IPS-18c (cell line): ENCODE measurements at regions not wholly inside any gene's neighbourhood (a gene's known extent, or its start where the extent isn't known, plus 50 kb on each side); places are given as distances from the start of the nearest gene placed in this dataset.

Source experiments
- H3K4me3 ChIP-seq: 2 replicates; pipeline ENCODE4 v1.7.0; 2013; ENCODE audit warnings: low read depth, mild to moderate bottlenecking, low read length, moderate library complexity; ENCODE audit not compliant: insufficient read depth
- H3K9me3 ChIP-seq: one replicate; pipeline ENCODE4 v1.6.1; 2013; ENCODE audit warnings: mild to moderate bottlenecking, low read length, moderate library complexity; ENCODE audit not compliant: control insufficient read depth, insufficient read depth

DNA sequence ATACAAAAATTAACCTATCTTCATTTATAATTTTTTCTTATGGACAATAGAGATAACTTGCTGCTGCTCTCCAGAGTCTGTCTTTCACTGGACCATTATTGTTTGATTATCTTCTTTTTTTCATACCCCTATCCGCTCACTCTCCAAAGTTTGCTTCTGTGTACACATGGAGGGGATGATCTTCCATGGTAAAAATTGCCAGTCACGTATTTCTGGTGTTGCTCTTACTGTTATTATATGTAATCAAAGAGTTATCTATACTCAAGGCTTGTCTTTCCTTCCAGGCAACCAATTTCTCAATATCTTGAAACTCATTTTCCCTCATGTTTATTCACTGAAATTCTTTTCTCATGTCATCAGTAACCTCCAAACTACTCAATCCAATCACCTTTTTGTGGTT, 817.8 kb upstream of the NECTIN3 start:
- H3K9me3 ChIP-seq, result no peaks in the 10 kb centered on the region
- H3K4me3 ChIP-seq, result no peak overlapping the region

DNA sequence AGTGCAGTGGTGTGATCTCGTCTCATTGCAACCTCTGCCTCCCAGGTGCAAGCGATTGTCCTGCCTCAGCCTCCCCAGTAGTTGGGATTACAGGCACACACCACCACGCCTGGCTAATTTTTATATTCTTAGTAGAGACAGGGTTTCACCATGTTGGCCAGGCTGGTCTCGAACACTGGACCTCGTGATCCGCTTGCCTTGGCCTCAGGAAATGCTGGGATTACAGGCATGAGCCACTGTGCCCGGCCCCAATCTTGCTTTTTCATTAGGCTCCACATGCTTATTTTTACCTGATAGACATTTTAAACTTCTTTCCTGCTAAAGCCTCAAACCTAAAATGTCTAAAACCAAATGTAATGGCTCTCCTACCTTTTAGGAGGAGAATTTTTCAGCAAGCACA, 817.0 kb upstream of the NECTIN3 start:
- Histone ChIP-seq H3K9me3 (no peaks in the 10 kb centered on the region), H3K4me3 (no peak overlapping the region)

DNA sequence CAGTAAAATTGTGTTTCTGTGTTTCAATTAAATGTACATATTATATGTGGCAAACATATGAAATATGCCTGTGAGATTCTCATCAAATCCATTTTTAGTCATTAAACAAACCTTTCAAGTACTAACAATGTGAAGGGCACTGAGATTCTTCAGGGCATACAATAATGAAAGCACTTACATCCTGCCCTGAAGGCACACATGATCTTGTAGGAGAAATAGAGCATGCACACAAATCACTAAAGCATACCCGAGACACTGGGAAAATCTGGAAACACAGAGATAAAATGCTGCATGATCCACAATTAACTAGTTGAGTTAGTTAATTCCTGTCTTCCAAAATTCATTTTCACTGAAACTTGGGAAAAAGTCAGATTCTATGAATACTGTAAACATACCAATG, 810.5 kb upstream of the NECTIN3 start:
- Histone ChIP-seq H3K9me3 (no peaks in the 10 kb centered on the region), H3K4me3 (no peak overlapping the region)

DNA sequence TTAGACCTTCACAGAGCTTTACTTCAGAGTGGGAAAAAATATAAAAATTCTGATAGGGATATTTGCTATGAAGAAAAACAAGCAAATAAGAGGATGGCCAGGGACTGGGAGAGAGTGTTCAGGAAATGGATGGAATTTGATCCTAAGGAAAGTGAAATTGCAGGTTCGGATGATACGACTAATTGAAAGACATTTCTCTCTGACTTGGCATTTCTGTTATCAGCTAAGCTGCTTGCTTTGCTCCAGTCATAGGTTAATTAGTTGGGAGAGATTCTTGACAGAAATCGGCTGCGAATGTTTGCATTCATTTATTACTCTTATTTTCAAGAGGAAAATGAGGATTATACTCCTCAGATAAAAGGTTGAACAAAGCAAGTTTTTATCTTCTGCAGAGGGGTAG, 808.7 kb upstream of the NECTIN3 start:
- Histone ChIP-seq H3K4me3 (no peak overlapping the region), H3K9me3 (no peaks in the 10 kb centered on the region)

DNA sequence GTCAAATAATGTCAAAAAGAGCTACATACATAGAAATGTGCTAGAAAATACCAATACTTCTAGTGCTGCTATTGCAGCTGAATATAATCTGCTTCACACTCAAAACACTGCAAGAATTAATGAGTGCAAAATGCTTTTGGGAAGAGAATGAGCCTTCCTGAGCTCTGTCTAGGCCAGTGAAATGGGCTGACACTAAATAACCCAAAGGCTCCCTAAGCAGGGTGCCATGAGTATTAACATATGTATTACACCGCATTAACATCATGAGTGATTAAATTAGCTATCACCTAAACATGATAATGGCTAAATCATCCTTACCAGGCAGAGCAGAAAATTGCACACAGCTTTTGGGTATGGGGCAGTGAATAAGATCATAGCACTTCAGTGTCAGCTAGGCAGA, 806.3 kb upstream of the NECTIN3 start:
- H3K9me3 ChIP-seq, result no peaks in the 10 kb centered on the region
- no peak overlapping the region for H3K4me3 ChIP-seq

DNA sequence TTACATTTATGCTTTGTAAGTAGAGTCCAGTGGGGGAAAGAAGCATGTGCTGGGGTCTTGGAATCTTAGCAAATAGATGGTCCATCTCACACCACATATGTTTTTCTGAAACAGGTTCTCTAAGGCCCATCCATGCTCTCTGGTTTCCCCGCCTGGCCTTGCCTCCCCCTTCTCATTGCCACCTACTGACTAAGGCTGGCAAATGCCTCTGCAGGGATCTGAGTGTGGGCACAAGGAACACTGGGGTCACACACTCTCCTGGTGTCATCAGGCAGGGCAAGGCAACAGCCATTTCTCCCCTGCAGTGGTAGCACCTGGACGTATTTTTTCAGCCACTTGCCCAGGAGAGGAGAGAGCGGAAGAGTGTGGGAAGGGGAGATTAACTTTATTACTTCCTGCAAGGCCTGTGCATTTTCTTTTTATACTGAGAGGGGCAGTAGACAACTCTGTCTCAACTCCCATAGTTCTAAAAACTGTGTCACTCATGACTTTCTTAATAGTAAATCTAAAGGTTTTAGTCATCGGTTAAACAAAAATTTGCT, 804.2 kb upstream of the NECTIN3 start:
- H3K9me3 ChIP-seq, result no peaks in the 10 kb centered on the region
- H3K4me3 ChIP-seq, result no peak overlapping the region

DNA sequence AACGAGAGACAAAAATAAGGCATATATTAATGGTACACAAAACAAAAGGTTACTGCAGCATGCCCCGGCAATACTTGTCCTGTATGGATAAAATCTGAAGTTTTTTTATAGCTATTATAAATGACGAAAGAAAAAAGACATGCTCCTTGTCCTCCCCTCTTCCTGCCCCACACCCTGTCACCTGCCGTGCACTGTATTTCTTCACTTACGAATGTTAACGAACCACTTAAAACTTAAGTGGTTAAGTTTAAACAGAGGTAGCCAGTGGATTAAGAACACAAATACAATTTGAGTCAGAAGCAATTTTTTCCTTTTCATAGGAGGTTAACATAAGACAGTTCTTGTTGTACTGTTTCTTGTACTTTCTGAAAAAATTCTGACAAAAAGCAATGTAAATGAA, 799.1 kb upstream of the NECTIN3 start:
- Histone ChIP-seq H3K4me3 (no peak overlapping the region), H3K9me3 (no peaks in the 10 kb centered on the region)

DNA sequence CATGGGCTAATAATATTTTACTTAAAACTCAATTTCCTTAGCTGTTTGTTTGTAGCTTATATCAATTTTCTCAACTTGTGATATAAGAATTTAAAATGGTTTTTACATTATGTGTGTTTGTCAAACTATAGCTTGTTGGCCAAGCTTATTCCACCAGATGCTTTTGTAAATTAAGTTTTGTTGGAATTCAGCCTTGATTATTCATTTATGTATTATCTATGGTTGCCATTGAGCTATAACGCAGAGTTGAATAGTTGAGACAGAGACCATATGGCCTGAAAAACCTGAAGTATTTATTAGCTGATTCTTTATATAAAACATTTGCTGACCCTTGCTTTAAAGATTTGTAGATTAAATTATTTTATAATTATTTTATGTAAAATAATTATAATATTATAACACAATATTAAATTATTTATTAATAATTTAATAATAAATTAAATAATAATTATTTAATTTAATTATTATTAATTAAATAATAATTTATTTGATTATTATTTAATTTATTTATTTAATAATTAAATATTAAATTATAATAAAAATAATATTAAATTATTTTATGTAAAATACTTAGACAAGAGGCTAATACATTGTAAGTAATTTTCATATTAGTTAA, 779.6 kb upstream of the NECTIN3 start:
- Histone ChIP-seq H3K9me3 (peaks cover 8% of the 10 kb centered on the region), H3K4me3 (no peak overlapping the region)

DNA sequence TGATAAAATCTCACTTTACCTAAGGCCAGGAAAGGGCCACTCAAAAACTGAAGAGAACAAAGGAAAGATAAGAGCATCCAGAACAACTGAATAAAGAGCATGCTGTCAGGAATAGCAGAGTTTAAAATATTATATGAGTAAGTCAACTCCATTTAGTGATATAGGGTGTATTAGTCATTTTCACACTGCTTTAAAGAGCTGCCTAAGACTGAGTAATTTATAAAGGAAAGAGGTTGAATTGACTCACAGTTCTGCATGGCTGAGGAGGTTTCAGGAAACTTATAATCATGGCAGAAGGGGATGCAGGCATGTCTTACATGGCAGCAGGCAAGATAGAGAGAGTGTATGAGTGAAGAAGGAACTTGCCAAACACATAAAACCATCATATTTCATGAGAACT, 778.0 kb upstream of the NECTIN3 start:
- Histone ChIP-seq H3K9me3 (peaks cover 8% of the 10 kb centered on the region), H3K4me3 (no peak overlapping the region)

DNA sequence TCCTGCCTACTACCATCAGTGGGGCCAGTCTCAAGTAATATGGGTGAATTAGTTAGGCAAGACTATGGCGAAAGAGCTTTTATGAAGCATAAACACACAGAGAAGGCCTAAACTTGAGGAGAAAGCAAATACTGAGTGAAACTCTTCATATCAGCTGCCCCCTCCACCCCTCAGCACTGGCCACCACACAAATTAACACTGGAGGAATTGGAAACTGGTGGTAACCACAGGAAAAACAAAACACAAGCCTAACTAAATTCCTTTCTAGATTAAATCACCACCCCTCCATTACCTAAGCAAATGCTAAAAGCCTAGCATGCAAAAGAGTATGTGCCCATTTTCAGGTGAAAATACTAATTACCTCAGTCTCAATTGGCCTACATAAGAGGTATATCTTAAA, 774.7 kb upstream of the NECTIN3 start:
- Histone ChIP-seq H3K9me3 (peaks cover 8% of the 10 kb centered on the region), H3K4me3 (no peak overlapping the region)

DNA sequence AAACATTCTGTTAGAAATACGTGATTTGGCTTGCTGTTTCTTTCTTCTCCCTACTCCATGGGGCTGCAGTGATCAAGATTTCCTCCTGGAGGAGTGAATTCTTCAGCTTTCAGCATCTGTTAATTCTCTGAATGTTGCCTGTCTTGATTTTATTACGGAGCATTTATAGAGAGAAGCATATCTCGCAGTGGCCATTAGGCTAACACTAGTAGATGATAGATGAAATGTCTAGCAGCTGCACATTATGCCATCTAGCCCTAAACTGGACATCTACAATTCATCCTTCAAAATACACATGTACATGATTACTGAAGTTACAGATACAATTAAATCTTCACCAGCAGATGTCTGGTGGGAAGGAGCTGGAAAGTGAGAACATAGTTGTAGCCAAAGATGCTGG, 769.8 kb upstream of the NECTIN3 start:
- Histone ChIP-seq H3K4me3 (no peak overlapping the region), H3K9me3 (no peaks in the 10 kb centered on the region)

DNA sequence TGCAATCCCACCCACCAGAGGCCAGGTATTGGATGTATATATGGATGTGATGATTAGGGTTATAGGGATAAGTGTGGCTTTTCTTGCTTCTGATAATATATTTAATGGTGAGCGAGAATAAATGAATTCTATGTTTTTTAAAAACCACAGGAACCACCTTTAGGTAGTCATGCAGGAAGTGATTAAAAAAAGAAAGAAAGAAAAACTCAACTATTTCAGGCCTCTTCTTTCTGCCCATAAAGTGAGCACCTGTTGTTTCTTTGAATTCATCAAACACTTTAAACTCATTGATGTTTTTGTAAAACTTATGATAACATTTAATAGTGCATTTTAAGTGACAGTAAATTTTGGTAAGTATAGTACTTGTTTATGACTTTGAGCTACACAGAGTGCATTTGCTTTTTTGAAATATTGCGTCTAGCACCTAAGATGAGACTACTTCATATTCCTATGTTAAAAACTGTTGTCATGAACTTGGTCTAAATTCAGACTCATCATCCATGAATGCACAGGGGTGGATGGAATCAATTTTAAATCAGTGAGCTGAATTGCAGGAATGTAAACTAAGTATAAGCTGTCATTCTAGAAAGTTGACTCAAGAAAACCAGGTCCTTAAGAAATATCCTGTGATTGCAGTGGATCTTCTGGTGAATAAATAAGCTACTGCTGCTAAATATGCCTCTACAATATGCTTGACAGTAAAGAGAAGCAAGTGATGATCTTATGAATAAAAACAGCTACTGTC, 764.4 kb upstream of the NECTIN3 start:
- Histone ChIP-seq H3K9me3 (no peaks in the 10 kb centered on the region), H3K4me3 (no peak overlapping the region)

DNA sequence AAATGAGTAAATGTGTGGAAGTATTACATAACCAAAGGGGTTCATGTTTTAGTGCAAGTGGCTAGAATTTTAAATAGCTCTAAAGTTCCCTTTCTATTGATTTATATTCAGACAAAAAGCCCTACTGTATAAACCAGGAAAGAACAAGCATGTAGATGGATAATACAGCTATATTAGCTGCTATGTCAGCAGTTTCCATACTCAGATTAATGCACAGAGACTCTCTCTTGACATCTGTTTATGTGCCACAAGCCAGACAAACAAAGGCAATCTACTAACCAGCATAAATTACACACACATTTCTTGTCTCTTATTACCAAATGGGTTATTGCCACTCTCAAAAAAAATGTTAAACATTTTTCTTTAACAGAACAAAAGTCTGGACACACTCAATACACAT, 760.1 kb upstream of the NECTIN3 start:
- Histone ChIP-seq H3K9me3 (no peaks in the 10 kb centered on the region), H3K4me3 (no peak overlapping the region)

DNA sequence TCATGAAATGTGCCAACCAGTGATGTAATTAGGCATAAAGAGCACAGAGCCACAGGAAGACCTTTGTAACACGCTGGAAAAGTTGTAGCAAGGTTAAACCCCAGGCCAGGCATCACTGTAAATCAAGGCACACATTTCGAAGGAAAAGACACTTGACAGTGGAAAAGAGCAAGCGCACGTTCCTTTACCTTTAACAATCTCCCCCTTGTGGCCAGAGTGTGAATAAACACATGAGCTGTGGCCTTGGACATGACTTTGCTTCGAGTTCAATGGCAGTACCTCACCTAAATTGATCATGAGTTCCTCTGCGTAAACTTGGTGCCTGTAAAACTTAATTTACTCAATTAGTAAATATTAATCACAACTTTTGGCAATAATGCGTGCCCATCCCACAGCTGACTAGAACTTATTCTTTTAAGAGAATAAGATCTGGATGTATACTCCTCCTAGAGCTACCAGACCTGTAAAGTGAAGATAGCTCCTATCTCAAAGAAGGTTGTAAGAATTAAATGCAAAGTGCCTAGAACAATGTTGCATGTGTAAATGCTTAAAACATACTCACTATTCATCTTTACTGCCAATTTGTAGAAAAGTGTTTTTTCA, 757.0 kb upstream of the NECTIN3 start:
- Histone ChIP-seq H3K9me3 (no peaks in the 10 kb centered on the region), H3K4me3 (no peak overlapping the region)

DNA sequence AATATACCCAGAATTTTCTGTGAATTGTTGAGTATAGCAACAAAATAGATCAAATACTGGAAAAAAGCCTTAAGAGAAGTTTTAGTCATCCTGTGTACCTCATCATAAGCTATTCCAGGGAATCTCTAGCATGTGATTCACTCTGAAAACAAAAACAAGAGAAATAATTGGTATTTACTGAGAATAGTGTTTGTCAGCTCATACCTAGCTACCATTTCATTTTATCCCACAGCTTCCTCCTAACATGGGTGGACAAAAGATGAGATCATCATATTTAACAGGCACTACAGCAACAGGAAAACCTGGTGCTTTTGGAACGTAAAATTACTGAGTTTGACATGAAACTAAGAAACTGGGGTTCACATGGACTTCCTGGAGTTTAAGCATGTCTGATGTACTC, 753.5 kb upstream of the NECTIN3 start:
- H3K9me3 ChIP-seq, result no peaks in the 10 kb centered on the region
- no peak overlapping the region for H3K4me3 ChIP-seq

DNA sequence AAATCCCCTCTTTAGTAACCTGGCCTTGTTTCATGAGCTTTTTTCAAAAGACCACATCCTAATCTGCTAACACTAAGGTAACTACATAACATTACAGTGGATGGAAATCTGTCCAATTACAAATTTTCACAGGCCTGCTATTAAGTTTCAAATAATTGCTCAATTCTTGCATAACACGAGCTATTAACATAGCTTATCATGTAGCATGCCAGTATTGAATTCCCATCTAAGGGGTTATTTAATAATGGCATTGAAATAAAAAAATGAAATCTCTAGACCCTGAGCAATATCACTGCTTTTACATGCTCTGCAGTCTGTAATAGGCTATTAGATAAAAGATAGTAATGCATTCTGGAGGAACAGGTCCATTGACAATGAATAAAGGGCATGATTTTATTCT, 748.3 kb upstream of the NECTIN3 start:
- H3K4me3 ChIP-seq, result no peak overlapping the region
- no peaks in the 10 kb centered on the region for H3K9me3 ChIP-seq

DNA sequence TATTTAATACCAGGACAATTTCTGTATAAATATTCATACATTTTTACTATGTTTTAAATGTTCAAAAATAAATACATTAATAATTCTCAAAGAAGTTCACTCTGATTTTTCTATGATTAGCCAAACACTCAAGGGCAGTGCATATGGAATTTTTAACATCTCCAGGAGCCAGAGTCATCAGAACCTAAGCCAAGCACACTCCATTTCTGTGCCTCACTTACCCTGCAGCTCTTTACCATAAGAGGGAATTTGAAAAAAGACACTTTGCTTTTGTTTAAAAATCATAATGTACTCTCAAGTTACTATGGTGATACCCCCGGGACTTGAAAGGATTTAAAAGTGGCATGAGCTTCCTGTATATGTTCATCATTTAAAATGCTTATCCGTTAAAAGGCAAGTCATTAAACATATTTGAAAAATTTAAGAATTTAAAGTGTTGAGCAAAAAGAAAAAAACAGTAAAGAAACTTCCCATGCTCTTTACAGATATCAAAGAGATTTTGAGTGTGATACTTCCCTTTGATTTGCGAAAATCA, 747.4 kb upstream of the NECTIN3 start:
- Histone ChIP-seq H3K4me3 (no peak overlapping the region), H3K9me3 (no peaks in the 10 kb centered on the region)

DNA sequence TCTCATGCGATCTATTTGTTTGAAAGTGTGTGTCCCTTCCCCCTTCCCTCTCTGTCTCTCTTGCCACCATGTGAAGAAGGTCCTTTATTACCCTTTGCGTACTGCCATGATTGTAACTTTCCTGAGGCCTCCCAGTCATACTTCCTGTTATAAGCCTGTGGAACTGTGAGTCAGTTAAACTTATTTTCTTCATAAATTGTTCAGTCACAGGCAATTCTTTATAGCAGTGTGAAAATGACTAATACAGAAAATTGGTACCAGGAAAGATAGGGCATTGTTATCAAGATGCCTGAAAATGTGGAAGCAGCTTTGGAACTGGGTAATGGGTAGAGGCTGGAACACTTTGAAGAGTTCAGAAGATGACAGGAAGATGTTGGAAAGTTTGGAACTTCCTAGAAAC, 743.7 kb upstream of the NECTIN3 start:
- no peak overlapping the region for H3K4me3 ChIP-seq
- no peaks in the 10 kb centered on the region for H3K9me3 ChIP-seq
